SK-N-SH (cell line): ENCODE measurements at regions not wholly inside any gene's neighbourhood (a gene's known extent, or its start where the extent isn't known, plus 50 kb on each side); places are given as distances from the start of the nearest gene placed in this dataset.

Source experiments
- FOXJ3 ChIP-seq: sonication (generic); formaldehyde crosslinking; IDR thresholded peaks from 2 replicates; pipeline ENCODE4 v1.5.1; 2020; ENCODE audit warnings: mild to moderate bottlenecking, missing genetic modification reagents
- GATA2 ChIP-seq: sonication (generic); formaldehyde crosslinking; IDR thresholded peaks from 2 replicates; pipeline ENCODE4 v1.5.0; 2020; ENCODE audit warnings: mild to moderate bottlenecking, missing genetic modification reagents
- POLR2AphosphoS5 ChIP-seq: IDR thresholded peaks from 2 replicates; pipeline ENCODE4 v1.6.1; 2012; ENCODE audit warnings: low read depth, low read length
- RAD21 ChIP-seq: IDR thresholded peaks from 2 replicates; pipeline ENCODE4 v1.6.1; 2012; ENCODE audit warnings: mild to moderate bottlenecking, low read length
- SIN3A ChIP-seq: IDR thresholded peaks from 2 replicates; pipeline ENCODE4 v1.6.1; 2012; ENCODE audit warnings: low read depth, mild to moderate bottlenecking, low read length, moderate library complexity, borderline replicate concordance
- SMC3 ChIP-seq: IDR thresholded peaks from 2 replicates; pipeline ENCODE4 v1.6.1; 2012; ENCODE audit warnings: low read depth, low read length, improper control_type of control experiment
- TAF1 ChIP-seq: IDR thresholded peaks from 2 replicates; pipeline ENCODE4 v1.6.1; 2012; ENCODE audit warnings: low read depth, mild to moderate bottlenecking, low read length, moderate library complexity, borderline replicate concordance
- TEAD4 ChIP-seq: IDR thresholded peaks from 2 replicates; pipeline ENCODE4 v1.4.0; 2012; ENCODE audit warnings: mild to moderate bottlenecking, borderline replicate concordance; ENCODE audit not compliant: insufficient read depth
- TF ChIP-seq, protein P1 (sequence below): fragments of 200-600 bp; sonication (generic); IDR thresholded peaks from 2 replicates; pipeline ENCODE4 v1.6.1; 2017; ENCODE audit warnings: antibody characterized with exemption, mild to moderate bottlenecking, moderate library complexity
- TF ChIP-seq, protein P2 (sequence below): IDR thresholded peaks from 2 replicates; pipeline ENCODE4 v1.4.0; 2012; ENCODE audit warnings: low read depth, borderline replicate concordance
- TF ChIP-seq, protein P3 (sequence below): IDR thresholded peaks from 2 replicates; pipeline ENCODE4 v1.6.1; 2012; ENCODE audit warnings: mild to moderate bottlenecking, low read depth, low read length, moderate library complexity
- TF ChIP-seq, protein P4 (sequence below): IDR thresholded peaks from 2 replicates; pipeline ENCODE4; 2012

DNA sequence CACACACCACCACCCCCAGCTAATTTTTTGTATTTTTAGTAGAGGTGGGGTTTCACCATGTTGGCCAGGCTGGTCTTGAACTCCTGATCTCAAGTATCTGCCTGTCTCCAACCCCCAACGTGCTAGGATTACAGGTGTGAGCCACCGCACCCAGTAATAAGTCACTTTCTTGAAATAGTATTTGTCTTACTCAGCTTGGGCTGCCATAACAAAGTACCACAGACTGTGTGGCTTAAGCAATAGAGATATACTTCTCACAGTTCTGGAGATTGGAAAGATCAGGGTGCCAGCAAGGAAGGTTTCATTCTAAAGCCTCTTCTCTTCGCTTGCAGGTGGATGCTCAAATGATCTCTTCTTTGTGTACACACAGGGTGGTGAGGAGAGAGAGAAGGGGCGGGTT is 99.8 kb downstream of the ARRDC3 start:
- TF ChIP-seq, protein P1, sequence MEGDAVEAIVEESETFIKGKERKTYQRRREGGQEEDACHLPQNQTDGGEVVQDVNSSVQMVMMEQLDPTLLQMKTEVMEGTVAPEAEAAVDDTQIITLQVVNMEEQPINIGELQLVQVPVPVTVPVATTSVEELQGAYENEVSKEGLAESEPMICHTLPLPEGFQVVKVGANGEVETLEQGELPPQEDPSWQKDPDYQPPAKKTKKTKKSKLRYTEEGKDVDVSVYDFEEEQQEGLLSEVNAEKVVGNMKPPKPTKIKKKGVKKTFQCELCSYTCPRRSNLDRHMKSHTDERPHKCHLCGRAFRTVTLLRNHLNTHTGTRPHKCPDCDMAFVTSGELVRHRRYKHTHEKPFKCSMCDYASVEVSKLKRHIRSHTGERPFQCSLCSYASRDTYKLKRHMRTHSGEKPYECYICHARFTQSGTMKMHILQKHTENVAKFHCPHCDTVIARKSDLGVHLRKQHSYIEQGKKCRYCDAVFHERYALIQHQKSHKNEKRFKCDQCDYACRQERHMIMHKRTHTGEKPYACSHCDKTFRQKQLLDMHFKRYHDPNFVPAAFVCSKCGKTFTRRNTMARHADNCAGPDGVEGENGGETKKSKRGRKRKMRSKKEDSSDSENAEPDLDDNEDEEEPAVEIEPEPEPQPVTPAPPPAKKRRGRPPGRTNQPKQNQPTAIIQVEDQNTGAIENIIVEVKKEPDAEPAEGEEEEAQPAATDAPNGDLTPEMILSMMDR: no peak
- TF ChIP-seq, protein P2, sequence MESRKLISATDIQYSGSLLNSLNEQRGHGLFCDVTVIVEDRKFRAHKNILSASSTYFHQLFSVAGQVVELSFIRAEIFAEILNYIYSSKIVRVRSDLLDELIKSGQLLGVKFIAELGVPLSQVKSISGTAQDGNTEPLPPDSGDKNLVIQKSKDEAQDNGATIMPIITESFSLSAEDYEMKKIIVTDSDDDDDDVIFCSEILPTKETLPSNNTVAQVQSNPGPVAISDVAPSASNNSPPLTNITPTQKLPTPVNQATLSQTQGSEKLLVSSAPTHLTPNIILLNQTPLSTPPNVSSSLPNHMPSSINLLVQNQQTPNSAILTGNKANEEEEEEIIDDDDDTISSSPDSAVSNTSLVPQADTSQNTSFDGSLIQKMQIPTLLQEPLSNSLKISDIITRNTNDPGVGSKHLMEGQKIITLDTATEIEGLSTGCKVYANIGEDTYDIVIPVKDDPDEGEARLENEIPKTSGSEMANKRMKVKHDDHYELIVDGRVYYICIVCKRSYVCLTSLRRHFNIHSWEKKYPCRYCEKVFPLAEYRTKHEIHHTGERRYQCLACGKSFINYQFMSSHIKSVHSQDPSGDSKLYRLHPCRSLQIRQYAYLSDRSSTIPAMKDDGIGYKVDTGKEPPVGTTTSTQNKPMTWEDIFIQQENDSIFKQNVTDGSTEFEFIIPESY: no peak
- no peak for TF ChIP-seq RAD21
- no peak for TF ChIP-seq POLR2AphosphoS5
- no peak for TF ChIP-seq FOXJ3
- TF ChIP-seq GATA2 (CRISPR knock-in tag): no peak
- no peak for TF ChIP-seq TAF1
- TF ChIP-seq, protein P3, sequence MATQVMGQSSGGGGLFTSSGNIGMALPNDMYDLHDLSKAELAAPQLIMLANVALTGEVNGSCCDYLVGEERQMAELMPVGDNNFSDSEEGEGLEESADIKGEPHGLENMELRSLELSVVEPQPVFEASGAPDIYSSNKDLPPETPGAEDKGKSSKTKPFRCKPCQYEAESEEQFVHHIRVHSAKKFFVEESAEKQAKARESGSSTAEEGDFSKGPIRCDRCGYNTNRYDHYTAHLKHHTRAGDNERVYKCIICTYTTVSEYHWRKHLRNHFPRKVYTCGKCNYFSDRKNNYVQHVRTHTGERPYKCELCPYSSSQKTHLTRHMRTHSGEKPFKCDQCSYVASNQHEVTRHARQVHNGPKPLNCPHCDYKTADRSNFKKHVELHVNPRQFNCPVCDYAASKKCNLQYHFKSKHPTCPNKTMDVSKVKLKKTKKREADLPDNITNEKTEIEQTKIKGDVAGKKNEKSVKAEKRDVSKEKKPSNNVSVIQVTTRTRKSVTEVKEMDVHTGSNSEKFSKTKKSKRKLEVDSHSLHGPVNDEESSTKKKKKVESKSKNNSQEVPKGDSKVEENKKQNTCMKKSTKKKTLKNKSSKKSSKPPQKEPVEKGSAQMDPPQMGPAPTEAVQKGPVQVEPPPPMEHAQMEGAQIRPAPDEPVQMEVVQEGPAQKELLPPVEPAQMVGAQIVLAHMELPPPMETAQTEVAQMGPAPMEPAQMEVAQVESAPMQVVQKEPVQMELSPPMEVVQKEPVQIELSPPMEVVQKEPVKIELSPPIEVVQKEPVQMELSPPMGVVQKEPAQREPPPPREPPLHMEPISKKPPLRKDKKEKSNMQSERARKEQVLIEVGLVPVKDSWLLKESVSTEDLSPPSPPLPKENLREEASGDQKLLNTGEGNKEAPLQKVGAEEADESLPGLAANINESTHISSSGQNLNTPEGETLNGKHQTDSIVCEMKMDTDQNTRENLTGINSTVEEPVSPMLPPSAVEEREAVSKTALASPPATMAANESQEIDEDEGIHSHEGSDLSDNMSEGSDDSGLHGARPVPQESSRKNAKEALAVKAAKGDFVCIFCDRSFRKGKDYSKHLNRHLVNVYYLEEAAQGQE: no peak
- no peak for TF ChIP-seq SMC3
- TF ChIP-seq TEAD4: no peak
- TF ChIP-seq SIN3A: no peak
- TF ChIP-seq, protein P4, sequence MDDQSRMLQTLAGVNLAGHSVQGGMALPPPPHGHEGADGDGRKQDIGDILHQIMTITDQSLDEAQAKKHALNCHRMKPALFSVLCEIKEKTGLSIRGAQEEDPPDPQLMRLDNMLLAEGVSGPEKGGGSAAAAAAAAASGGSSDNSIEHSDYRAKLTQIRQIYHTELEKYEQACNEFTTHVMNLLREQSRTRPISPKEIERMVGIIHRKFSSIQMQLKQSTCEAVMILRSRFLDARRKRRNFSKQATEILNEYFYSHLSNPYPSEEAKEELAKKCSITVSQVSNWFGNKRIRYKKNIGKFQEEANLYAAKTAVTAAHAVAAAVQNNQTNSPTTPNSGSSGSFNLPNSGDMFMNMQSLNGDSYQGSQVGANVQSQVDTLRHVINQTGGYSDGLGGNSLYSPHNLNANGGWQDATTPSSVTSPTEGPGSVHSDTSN: no peak
